ENCODE measurements at regions not wholly inside any gene's neighbourhood (a gene's known extent, or its start where the extent isn't known, plus 50 kb on each side); places are given as distances from the start of the nearest gene placed in this dataset.

DNA sequence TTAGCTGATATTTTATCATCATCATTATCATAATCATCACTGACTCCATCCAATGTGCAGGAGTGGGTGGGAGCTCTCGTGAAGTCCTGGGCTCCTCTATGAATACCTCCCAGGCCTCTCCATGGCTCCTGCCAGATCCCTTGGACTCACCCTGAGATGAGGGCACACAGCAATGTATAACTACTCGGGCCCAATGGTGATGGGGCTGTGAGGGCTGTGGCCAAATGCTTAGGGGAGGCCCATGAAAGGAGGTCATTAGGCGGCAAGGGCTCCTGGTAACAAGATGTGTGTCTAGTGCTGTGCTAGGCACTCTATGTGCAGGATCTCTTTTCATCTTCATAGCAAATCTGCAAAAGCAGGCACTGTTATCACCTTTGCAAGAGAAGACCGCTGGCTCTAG, 270.9 kb downstream of the GLRX3 start:
- TF ChIP-seq, protein P1, sequence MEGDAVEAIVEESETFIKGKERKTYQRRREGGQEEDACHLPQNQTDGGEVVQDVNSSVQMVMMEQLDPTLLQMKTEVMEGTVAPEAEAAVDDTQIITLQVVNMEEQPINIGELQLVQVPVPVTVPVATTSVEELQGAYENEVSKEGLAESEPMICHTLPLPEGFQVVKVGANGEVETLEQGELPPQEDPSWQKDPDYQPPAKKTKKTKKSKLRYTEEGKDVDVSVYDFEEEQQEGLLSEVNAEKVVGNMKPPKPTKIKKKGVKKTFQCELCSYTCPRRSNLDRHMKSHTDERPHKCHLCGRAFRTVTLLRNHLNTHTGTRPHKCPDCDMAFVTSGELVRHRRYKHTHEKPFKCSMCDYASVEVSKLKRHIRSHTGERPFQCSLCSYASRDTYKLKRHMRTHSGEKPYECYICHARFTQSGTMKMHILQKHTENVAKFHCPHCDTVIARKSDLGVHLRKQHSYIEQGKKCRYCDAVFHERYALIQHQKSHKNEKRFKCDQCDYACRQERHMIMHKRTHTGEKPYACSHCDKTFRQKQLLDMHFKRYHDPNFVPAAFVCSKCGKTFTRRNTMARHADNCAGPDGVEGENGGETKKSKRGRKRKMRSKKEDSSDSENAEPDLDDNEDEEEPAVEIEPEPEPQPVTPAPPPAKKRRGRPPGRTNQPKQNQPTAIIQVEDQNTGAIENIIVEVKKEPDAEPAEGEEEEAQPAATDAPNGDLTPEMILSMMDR (IDR thresholded peaks at IDR 0.05; ENCODE audit: low read depth, low read length), result no peak
- TF ChIP-seq EZH2phosphoT487 (IDR thresholded peaks at IDR 0.05; ENCODE audit: low read depth), result no peak

Data from OCI-LY3 (cell line).